NCI-H524 (cell line): ENCODE measurements at regions not wholly inside any gene's neighbourhood (a gene's known extent, or its start where the extent isn't known, plus 50 kb on each side); places are given as distances from the start of the nearest gene placed in this dataset.
"Not testable (repeated sequence)": the region's sequence is repeated elsewhere in the genome, so short reads cannot be mapped to it uniquely, and the experiment has no call there.

Source experiments
- DNase-seq, 2 experiments: peaks; one replicate each; lab custom pipeline; 2025; lab: John Stamatoyannopoulos, UW

DNA sequence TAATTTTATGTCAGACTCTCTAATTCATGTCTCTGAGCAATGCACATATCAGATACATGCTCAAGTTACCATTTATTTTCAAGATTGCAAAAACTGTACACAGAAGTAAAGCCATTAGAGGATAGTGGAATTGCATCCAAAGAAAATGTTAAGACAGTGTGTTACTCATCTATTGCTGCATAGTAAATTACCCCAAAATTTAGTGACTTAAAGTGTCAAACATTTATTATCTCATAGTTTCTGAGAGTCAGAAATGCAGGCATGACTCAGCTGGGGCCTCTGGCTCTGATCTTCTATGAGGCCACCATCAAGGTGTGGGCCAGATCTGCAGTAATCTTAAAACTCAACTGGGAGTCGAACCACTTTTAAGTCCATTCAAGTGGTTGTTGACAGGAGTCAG, 275.2 kb downstream of the QDPR start:
- no peak for DNase-seq

DNA sequence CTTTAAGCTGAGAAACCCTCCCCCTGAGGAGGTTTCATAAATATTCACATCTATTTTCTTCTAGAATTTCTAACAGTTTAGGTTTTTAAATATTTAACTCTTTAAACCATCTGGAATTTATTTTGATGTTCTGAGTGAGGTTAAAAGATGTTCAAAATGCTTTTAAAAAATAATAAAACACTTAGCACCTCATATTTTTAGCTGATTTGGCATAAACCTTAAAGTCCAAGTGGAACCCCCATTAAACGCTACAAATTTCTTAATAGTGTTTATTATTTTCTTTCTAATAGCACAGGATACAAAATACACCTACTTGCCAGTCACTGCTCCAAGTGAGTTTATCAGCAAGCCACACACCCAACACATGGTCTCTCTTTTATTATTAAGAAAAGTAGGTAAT, 277.2 kb downstream of the QDPR start:
- DNase-seq = no peak

DNA sequence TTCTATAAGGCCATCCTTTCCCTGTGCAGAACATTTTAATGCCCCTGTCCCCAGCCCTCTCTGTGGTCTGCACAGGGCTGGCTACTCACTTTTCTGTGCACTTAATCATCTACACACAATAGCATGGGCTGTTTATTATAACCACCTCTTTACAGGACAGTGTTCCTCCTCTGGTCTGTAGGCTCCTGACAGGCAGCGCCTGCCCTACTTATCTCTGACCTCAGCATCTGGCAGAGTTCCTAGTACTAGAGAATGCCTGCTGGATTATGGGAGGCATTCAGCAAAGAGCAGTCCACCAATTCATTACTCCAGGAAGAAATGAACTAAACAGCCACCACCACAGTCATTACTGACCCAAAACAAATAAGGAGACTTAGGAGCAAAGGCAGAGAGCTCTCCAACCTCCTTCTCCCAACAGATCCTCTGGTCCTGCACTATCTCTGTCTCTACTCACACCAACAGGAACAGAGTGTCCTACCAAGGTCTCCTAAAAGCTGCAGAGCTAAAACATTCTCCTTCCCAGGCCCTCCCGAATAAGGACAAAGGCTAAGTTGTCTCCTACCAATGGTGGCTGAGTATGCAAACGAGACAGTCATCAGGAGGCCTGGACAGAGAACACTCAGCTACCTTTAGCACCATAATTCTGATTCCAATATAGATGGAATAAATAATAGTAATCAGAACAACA, 279.2 kb downstream of the QDPR start:
- DNase-seq = peak in 1 of 2 experiments; percentile 40

DNA sequence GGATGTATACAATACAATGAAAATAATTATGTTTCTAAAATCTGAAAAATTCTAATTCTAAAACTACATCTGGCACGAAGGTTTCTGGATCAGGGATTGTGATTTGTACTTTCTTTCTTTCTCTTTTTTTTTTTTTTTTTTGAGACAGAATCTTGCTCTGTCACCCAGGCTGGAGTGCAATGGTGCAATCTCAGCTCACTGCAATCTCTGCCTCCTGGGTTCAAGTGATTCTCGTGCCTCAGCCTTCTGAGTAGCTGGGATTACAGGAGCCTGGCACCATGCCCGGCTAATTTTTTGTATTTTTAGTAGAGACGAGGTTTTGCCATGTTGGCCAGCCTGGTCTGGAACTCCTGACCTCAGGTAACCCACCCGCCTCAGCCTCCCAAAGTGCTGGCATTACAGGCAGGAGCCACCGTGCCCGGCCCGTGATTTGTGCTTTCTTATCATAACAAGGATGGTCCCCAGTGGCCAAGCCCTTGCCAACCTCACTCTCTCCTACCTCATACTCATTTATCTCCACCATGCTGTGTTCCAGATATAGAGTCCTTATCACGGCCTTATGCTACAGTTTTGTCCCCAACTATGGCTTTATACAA, 279.9 kb downstream of the QDPR start:
- DNase-seq = not testable (repeated sequence)

DNA sequence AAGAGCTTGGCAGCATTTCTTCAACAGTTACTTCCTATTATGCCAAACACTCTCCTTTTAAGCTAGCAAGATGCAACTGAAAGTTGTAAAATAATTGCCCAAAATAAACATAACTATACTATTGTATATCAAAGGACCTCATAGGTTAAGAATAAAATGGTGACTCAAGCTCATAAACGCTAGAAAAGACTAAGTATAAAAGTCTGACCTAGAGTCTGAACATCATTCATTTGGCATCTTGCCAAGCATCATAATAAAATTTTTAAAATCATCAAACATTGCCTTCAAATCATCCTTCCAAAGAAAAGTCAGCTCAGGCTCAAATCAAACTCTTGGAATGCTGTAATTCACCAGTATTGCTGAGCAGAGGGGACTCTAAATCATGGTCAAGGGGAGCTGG, 281.2 kb downstream of the QDPR start:
- no peak for DNase-seq

DNA sequence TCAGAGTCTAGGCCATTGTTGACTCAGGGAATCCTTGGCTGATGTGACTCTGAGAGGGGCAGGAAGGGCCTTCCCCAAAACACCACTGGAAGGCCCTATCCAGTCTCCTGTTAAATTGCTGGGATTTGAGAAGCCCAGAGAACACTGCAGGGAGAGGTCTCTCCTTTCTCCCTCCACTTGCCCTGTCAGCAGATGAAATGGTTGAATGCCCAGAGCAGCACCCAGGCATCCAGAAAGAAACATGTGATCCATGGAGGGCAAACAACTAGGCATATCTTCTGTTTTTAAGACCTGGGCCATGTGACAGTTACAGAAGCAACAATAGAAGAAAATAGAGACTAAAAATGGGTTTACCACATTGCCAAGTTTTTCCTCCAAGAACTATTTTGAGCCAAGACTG, 291.1 kb downstream of the QDPR start:
- no peak for DNase-seq

DNA sequence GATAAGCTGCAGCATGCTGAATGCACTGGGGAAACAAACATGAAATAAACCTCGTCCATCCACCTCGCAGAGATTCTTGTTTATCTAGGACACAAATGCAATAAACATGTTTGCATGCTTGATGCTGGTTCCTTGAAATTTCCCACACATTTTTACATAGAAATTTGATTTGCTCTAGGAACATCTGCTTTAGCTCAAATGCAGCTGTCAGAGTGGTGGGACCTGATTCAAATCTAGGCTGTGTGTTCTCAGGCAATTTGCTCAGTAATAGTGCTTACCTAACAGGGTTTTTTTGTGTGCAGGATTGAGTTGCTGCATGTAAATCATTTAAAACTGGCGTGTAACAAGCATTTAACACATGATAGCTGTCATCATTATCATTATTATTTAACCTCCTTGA, 293.1 kb downstream of the QDPR start:
- DNase-seq = no peak

DNA sequence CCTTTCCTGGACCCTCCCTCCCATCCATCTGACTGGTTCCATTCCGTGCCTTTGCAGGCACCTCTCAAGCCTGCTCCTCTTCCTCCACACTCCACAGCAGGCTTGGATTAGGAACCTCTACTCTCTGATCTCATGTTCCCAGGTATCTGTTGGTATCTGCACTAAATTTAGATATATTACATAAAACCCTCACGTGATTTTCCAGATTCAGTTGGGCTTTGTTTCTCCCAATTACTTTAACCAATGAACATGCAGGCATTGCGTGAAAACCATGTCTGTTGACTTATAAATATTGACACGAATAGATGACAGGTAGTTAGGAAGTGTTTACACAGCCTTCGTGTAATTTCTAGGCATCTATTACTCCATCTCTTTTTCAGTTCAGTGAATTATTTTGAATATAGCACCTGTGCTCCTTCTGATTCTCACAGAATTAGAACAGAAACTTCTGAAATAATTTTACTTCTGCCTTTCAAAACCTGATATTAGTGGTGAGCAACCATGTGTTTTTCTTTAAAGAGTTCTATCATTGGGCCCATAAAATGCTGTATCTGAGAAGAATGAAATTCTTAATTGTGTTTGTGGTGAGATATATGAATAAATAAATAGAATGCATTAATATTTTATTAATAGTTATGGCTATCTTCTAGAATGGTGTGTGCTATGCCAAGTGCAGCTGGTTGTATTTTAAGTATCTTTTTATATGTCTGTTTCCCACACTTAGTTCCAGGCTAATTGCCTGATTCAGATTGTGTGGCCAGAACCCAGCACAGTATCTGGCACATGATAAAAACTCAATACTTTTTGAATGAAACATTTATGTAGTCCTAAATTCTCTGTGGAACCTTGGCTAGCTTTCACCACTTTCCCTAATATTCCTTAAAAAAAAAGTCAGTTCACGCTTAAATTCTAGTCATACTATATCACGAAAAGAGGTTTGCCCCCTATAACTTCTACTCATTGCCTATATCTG, 304.8 kb downstream of the QDPR start:
- DNase-seq = no peak

DNA sequence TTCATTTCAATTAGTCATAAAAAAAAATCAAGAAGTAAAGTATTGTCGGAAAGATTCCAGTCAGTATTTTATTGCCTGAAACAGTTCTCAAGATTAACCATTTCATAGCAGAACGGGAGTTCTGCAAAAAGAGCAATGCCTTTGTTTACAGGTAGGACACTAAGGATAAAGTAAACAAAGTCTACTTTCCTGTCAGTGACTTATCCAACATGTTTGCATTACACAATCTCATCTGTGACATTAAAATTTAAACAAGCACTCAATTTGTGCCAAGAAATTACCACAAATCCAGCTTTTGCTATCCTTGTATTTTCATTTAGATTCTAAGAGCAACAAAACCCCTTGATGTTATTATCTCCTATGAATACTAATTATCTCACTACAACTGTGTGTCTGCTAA, 306.5 kb upstream of the LDB2 start:
- DNase-seq = no peak

DNA sequence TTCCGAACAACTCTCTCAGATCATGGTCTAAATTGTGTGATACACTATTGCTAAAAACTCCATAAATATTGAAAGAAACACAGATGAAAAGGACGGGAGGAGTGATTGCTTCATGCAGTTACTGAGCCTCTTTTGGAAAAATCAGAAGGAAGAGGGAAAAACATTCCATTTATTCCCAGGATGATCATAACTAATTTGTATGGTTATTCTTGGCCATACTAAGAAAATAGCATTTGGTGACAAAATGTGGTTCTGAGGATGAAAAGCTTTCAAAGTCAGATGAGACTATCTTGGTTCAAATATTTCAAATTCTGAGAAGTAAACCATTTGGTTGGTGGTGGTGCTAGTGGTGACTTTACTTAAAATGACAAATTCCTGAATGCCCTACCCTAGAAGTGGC, 305.4 kb upstream of the LDB2 start:
- no peak for DNase-seq

DNA sequence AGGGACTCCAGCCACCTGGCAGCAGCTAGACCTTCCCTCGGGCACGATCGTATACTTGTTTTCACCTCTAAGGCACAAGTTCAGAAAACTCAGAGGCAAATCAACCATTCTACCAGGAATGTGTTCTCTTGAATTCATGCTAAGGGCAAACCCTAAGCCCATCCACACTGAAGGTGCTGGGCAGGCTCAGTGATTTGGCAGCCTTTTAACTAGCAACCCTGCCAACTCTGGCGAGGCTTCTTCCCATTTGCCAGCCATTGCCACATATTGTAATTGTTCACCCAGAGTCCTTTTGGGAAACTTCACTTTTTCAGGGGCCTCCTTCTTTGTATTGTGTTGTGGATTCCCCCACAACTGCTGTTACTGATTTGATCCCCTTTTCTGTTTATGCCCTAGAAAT, 298.6 kb upstream of the LDB2 start:
- no peak for DNase-seq

DNA sequence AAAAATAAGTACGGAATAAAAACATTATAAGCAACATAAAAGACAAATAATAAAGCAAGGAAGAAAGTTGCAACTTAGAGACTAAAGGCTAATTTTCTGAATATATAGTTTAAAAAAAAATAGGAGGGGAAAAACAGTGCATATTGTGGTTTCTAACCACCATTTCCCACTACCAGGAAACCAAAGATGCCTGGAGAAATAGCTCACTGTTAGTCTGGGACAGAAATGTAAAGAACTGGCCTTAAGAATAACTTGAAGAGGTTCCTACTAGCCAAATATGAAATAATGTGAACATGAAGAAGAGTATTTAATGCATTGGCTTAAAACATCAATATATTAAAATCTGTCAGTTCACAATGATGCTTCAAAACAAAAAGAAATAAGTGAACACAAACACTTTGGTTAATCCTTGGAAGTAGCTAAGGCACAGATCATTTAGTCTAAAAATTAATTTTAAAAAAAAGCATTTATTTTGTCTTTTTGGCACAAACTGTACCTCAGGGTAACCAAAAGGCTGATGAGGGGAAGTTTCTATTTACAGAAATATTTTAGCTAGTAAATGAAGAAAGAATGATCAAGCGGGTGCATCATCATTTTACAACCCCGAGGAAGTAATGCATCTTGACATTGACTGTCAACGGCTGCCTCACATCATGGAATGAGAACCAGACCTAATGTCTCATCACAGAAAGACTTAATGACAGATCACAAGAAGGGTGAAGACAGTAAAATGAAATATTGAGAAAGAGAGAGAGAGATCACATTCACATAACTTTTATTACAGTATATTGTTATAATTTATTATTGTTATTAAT, 297.2 kb upstream of the LDB2 start:
- DNase-seq = no peak

DNA sequence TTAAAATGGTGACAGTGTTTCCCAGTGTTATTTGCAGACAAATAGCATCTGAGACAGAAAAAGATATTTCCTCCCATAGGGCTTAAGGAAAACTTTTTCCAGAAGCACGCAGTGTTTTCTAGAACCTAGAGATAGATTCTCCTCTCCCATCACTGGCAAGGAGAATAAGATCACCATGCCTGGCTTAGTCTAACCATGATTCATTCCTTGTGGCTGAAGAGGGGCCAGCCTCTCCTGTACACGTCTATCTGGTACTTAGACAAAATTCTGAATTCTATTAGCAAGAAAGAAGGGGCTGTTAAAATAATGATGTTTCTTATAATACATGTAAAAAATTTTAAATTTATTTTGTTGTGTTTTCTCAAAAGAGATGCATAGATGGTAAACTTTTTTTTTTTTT, 296.1 kb upstream of the LDB2 start:
- no peak for DNase-seq

DNA sequence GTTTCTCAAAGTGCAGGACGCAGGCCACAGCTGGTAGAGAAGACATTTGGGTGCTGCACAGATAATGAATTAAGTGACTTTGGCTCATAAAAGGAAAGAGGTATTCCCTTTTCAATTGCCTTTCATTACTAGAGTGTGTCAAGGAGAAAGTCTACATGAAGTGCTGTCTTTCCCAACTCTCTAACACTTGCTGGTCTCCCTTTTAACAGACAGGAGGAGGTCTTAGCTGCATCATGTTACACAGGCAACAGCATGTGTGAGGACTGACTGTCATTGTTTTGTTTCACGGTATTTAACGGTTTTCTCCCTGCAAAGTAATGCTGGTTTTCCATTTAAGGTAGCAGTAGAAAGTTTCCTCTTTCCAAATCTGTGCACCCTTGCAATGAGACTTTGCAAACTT, 291.3 kb upstream of the LDB2 start:
- no peak for DNase-seq

DNA sequence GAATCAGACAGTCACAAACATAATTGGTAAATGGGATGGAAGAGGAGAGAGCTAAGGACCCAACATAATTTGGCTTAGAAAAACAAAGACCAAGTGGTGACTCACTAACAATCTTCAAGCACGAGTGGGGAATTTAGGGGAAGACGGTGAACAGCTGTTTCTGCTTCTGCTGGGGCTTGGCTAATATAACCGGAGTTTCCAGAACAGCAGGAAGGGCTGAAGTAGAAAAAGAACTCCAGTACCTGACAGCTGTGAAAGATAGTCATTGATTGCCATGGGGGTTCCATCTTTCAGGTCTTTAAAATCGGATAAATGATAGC, 290.9 kb upstream of the LDB2 start:
- peak in 1 of 2 experiments; percentile 30 for DNase-seq

DNA sequence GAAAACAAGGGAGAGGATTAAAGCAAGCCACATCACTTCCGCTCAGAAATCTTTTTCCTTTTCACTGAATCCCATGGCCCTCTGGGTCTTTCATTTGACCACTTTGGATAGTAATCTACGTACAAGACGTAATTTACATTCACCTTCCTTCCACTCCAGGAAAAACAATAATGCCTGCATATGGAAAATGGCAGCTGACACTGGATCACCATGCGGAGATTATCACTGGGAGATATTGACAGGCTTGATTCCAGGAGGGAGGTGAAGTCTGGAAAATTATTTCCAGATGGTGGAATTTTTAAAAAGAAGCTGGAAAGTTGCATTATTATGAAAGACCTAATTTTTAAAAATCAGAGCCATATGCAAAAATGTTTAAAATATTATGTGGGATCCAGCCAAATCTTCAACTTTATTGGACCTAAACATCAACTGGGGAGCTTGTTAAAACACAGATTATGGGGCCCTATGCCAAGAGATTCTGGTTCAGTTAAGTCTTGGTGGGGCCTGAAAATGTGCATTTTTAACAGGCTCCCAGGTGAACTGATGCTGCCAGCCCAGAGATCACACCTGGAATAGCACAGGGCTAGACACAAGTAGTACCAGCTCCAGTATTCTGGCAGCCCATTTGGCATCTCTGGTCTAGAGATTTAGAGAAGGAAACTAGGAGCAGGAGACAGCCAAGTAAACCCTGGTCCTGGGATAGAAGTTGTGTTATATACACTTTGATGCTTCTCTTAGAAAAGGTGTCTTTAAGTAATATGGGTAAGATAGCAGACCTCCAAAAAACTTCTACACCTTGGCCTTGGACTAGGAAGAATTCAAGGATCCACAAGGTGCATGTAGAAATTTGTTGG, 290.3 kb upstream of the LDB2 start:
- no peak for DNase-seq

DNA sequence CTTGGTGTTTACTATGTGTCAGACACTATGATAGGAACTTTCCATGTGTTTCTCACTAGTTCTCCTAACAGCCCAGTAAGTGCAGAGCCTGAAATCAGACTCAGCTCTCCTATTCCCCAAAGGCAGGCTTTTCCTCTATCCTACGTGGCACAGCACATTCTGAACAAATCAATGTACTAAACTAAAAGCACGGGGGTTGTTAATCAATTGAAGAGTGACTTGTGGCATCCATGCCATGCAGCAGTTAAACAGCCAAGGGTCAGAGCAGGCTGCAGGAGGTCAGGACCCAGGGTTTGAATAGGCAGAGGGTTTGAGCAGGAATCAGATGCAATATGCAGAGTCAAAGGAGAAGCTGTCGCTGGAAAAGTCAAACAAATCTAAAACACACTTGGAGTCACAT, 289.7 kb upstream of the LDB2 start:
- no peak for DNase-seq

DNA sequence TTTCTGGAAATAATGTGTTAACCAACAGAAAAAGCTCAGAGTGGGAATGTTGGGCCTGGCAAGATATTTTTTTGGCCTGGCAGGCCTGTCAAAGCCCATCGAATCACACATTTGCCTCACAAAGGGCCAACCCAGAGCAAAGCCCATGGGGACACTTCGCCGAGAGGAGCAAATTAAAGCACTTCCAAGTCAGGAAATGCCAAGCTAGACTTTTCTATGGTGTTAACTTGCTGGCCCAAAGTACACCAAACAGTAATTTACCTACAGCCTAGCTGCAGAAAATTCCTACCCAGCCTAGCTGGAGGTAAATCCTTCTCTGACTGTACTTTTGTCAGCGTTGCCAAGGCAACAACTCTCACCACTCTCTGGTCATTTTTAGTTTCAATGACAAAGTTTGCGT, 288.6 kb upstream of the LDB2 start:
- no peak for DNase-seq

DNA sequence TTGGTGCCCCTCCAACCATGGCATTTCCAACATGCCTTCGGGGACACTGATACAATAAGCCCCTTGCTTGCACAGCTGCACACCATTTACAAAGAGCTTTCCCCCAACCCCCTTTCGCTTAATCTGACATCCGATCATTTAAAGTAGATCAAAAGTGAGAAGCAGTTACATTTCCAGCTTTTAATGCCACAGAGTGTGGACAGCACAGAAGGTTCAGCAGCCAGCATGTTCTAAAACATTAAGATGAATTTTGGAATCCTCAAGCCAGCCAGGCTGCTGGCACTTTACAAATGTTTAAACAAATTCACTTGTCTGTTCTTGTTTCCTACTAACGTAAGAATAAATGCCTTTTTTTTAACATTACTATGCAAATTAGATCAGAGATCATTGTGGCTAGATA, 284.4 kb upstream of the LDB2 start:
- DNase-seq = peak; percentile 18 to 75

DNA sequence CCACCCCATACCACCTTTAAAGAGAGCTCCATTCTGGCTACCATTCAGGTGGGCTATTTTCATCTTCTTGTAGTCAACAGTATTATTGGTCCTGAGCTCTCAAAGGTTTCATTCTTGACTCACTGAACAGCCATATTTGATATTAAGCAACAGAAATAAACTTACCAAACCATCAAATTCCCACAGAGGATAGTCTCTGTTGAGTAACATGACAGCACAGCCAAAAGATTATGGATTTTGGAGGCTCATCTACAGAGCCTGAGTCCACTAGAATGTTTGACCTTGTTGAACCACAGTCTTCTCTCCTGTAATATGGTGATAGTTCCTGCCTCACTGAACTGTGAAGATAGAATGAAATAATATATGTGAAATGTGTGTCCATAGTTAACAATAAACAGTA, 276.3 kb upstream of the LDB2 start:
- DNase-seq = no peak

DNA sequence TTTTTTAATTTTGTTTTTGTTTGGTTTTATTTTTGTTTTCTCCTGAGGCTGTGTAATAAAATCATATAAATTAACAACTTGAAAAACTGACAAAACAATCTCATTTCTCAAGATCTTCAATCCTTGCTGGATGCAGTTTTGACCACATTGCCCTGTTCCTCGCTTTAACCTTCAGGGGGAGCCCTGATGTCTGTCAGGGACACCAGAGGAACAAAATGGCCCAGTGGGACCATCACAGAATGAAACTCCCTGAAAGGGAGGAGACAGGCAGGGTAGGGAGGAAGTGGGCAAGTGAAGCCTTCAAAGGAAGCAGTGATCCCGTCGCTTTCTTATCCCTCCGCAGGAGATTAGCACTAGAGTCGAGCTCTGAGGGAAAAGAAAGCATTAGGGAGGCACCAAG, 274.9 kb upstream of the LDB2 start:
- no peak for DNase-seq
